Stimulated activated CD4-positive, alpha-beta T cell treated with anti-CD3 and anti-CD28 coated beads, Interleukin-1b, Interleukin-23, amount 100 ng/mL, for 1 hour (primary cell): ENCODE measurements at regions not wholly inside any gene's neighbourhood (a gene's known extent, or its start where the extent isn't known, plus 50 kb on each side); places are given as distances from the start of the nearest gene placed in this dataset.
"Not testable (repeated sequence)": the region's sequence is repeated elsewhere in the genome, so short reads cannot be mapped to it uniquely, and the experiment has no call there.

Experiments
- DNase-seq, 2 donors: peaks; one replicate each; pipeline ENCODE4 v3.0.0-alpha.2; 2020; ENCODE audit warnings: low read depth in 2 of 2

DNA sequence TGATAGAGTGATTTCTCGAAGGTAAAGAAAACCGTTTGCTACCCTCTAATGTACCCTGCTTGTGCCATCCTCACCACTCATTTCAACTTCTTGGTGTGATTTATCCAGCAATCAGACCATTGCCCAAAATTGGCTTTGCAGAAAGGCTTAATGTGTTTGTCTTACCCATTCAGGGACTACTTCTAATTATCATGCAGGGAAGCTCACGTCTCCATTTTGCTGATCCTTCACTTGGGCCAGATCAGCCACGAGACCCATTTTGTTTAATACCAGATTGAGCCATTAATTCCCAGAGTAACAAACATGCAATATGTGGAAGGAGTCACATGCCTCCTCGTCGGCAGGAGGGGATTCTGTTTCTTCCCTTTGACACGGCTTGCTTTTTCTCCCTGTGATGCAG is 51.1 kb upstream of the CRY1 start:
- no peak for DNase-seq

DNA sequence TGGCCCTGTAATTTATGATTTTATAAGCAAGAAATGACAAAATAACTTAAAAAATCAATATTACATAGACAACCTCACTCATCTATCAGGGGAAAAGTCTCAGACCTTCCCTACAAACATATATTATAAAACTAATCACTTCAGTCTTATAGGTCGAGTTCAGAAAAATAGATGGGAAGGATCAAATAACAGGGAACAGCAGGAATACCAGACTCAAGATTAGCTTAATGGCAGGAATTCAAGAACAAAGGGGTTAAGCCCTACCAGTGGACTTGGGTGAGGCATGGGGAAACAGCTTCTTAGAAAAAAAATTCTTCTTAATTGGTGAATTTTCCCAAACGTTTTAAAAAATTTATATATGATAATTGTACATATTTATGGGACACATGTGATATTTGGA is 51.6 kb upstream of the CRY1 start:
- DNase-seq, result no peak

DNA sequence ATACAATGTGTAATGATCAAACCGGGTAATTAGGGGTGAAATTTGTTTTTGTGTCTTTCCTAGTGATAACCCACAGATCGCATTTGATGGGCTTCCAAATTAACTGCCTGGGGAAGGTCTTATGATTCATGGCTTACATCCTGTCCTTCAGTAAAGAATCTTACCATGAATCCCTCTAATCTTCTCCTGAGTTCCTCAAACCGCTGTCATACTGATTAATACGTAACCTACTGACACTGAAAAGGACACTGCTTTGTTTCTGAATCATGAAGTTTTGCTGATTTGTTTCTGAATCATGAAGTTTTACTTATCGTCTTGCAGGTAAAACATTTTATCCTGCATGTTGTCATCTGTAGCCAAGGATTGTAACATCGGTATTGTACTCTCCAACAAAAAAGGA is 52.0 kb upstream of the CRY1 start:
- no peak for DNase-seq

DNA sequence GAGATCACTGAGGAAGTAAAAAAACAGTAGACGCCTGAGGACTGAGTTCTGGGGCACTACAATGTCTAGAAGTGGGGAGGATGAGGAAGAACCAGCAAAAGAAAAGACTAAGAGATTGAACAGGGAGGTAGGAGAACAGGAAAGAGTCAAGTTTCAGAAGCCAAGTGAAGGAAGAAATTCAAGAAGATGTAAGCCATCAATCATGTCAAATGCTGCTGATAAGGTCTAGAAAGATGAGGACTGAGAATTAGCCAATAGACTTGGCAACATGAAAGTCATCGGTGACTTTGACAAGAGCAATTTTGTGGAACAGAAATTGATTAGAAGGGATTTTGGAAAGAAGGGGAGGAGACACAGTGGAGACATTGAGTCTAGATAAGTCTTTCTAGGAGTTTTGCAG is 54.8 kb upstream of the CRY1 start:
- DNase-seq, result no peak

DNA sequence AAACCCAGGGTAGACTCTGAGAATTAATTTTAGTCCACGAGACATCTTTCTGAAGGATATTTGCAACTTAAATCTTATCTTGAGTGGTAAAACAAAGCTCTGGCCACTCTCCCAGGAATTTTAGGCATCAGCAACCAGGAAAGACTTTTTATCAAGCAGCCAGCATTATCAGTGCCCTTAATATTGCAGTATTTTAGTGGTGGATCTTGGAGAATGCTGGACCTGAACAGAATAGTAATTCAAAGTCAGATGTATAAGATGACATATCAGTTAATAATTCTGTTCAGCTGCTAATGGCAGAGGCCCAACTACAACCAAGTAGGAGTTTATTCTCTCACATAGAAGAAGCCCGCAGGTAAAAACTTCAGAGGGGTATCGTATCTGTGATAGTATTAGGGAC is 59.0 kb upstream of the CRY1 start:
- no peak for DNase-seq

DNA sequence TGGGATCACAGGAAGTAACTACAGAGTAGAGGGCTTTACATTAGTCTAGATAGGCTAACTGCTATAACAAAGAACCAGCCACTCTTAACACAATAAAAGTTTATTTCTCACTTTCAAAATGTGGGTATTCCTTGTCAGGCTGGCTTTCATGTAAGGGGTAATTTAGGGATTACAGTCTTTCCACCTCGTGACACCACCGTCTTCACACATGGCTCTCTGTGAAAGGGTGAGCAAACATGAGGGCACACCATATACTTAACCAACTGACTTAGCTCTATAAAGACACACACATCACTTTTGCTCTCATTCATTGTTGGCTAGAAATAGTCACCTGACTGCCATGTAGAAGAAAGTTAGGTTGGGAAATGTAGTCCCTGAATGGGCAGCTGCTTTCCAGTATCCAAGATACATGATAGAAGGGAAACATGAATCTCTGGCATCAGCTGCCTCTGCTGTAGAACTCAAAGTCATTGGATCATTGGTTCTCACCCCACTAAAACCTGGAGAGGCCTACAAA is 66.1 kb upstream of the CRY1 start:
- no peak for DNase-seq

DNA sequence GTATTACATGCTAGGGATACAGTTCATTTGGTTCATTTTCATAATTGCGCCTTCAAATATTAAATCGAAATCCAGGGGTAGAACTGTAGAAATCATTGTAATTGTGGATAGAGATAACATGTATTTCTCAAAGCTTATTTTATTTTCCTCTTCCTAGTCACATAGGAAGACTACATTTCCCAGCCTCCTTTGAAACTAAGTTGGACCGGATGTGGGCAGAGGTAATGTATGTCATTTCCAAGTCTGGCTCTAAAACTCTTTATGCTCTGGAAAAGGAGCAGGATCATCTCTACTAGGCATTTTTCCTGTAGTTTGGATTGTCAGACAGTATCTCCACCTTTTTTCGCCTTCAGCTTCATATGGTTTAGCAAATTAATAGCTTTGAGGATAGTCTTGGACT is 70.1 kb upstream of the CRY1 start:
- no peak for DNase-seq

DNA sequence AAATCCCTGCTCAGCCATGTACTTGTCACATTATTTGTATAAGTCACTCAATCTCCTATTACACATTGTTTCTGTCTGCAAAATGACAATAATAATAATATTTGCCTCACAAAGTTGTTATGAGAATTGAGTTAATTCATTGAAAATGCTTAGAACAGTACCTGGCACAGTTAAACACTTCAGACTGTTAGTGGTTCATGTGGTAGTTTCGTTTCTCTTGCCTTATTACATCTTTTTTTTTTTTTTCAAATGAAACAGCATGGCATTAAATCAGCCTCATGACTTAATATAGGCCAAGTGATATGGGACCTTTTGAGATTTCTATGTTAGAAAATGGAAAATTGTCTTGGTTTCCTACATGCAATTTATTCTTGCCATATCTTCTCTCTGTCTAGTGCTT is 71.0 kb upstream of the CRY1 start:
- DNase-seq, result no peak

DNA sequence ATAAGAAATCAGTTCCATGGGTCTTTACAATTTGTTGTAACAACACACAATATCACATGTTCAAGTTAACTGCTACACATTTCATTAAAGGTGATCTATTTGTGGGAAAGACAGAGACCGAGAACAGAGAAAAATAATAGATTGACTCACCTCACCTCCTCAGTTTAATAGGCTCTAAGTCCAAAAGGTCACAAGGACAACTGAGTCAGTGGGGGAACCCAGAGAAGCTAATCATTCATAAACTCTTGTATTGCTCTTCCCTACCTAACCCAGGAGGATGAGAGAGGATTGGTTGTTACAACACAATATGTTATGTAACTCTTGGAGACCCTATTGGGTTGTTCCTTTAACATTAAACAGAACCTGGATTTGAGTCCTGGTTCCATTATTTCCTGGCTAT is 72.2 kb upstream of the CRY1 start:
- no peak for DNase-seq

DNA sequence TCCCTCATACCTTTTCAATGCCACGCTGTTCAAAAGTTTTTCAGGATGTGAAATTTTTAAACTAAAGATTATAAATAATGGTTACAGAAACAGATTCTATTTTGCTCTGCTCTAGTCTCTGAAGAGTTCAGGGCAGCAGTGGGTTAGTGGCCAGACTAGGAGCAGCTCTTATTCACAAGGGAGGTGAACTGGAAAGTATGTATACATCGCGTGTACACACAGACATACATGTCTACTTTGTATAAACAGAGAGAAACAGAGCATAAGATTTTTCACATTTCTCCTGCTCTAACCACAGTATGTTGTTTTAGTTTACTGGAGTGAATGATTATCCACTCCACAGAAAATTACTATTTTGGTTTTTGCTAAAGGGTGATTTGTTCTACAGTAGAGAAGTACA is 74.4 kb upstream of the CRY1 start:
- no peak for DNase-seq

DNA sequence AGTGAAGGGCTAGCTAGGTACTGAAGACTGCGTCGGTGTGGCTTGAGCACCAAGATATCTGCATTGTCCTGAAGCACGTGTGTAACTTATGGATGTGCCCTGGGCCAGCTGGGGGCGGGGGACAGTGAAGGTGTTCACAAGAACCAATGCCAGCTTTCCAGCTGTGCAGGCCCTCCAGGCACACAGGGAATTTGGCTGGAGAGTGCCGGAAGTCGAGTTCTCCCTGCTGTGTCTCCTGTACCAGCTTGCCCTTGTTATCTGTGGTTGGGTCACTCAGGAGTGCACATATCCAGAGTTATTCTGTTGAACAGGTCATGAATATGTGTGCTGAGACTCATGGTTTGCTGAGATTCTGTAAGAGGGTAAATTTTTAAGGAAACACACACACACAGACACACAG is 75.9 kb upstream of the CRY1 start:
- DNase-seq, result no peak

DNA sequence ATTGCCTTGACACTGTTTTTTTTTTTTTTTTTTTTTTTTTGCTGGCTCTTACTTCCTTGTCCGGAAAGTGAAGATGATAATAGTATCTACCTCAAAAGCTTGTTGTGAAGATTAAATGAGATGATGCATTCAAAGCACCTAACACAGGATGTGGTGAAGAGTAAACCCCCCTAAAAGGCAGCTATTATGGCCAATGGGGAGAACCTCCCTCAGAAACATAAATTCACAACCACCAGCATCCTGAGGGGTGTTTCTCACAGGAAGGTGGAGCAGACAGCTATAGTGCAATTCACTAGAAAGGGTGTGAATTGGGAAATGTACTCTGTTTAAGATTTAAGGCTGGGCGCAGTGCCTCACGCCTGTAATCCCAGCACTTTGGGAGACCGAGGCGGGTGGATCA is 85.4 kb upstream of the CRY1 start:
- no peak for DNase-seq

DNA sequence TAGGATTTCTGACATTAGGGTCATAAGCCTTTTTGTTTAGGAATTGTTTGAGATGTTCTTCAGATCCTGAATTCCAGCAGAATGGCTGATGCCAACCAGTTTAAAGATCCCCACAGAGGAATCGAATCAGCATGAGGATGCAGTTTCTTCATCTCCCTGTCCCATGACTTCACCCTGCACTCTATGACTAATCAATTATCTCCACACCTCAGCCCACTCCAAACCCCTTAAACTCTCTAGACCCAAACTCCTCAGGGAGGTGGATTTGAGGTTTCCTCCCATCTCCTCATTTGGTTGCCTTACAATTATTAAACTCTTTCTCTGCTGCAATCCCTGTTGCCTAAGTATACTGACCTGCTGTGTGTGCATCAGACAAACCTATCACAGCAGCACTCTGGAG is 86.5 kb upstream of the CRY1 start:
- no peak for DNase-seq

DNA sequence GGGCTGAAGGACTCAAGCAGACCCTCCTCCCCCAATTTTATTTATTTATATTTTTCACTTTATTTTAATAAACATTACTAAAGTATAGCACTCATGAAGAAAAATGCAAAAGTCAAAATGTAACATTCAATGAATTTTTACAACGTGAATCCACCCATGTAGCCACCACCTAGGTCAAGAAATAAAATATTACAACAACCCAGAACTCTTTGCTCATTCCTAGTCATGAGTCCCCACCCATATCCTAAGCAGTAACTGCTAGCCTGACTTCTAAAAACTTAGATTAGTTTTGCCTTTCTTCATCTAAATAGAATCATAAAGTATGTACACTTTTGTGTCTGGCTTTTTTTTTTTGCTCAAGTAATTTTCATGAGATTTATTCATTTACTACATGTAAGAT is 86.9 kb upstream of the CRY1 start:
- DNase-seq, result no peak

DNA sequence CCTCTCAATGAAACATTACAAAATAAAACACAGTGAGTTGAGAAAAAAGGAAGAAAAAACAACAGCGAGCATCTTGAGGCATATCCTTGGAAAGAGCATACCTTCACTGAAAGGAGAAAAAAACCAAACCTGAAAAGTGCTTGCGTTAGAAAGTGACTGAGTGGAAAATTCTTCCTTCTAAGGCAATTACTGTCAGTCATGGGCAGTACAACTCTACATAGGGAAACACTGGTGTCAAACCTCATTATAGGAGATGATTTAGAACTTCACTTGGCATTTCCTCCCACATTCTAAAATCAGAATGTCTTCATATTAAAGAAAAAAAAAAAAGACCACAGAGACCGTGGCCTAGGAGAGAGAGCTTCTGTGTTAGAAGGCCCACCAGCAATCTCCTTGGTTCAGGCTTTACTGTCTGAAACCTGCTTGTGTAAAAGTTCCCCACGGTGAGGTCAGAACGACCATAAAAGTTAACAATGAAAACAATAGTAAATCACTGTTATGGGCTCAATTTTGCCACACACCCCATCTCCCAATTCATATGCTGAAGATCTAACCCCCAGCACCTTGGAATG is 91.1 kb upstream of the CRY1 start:
- no peak for DNase-seq

DNA sequence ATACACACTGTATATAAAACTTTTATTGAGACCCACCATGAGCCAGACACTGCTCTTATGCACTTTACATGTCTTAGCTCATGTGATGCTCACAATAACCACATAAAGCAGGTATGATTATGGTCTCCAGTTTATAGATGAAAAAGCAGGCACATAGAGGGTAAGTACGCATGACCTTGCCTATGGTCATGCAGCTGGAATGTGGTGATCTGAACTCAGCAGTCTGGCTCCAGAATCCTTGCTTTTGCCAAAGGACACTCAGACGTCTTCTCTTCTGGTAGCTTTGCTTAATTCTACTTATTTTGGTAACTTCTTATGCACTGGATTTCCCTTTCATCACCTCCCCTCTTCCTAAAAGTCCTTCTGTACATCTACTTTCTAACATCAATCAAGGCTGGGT is 103.3 kb upstream of the CRY1 start:
- DNase-seq, result no peak

DNA sequence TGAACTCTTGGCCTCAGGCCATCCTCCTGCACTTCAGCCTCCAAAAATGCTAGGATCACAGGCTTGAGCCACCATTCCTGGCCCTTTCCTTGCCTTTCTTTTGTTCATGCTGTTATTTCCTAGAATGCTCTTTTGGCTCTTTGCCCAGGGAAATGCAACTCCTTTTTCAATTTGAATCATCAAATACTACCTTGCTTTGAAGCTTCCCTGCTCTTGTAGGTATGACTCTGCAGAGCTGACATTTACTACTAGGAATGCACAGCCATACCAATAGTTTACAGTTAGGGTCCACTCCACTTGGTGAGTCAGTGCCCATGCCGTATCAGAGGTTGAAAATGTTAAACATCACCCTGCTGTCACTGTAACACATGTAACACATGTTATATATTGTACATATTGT is 107.0 kb upstream of the CRY1 start:
- no peak for DNase-seq

DNA sequence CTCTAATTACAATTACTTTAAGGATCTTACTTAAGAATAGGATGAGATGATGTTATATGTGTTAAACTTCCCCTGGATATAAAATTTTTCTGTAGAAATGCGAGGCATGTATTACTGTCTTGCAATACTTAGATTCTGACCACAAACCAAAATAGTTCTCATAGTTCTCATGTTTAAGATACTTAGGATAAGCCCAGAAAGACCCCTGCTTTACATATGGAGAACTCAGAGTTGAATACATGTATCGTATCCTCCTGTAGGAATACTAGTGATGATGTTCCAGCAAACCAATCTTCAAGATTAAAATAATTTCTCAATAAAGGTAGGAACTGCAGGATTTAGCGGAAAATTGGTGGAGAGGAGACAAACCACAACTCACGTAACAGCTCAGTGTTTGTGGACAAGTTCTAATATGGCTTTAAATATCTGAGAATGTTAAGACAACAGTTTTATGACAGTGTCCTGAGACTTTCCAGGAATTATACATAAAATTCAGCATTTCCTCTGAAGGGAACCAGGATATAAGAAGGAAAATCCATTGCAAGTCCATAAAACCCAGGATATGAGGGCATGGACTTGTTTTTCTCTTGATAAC is 114.7 kb upstream of the CRY1 start:
- no peak for DNase-seq

DNA sequence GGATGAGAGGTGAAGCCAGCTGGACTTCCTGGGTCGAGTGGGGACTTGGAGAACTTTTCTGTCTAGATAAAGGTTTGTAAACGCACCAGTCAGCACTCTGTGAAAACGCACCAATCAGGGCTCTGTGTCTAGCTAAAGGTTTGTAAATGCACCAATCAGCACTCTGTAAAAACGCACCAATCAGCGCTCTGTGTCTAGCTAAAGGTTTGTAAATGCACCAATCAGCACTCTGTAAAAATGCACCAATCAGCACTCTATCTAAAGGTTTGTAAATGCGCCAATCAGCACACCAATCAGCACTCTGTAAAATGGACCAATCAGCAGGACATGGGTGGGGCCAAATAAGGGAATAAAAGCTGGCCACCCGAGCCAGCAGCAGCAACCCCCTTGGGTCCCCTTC is 116.4 kb upstream of the CRY1 start:
- not testable (repeated sequence) for DNase-seq

DNA sequence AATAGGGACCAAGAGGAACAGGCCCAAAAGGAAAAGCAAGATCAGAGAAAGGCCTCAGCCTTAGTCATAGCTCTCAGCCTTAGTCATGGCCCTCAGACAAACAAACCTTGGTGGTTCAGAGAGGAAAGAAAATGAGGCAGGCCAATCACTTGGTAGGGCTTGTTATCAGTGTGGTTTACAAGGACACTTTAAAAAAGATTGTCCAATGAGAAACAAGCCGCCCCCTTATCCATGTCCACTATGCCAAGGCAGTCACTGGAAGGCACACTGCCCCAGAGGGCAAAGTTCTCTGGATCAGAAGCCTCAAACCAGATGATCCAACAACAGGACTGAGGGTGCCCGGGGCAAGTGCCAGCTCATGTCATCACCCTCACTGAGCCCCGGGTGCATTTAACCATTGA is 121.0 kb upstream of the CRY1 start:
- not testable (repeated sequence) for DNase-seq

DNA sequence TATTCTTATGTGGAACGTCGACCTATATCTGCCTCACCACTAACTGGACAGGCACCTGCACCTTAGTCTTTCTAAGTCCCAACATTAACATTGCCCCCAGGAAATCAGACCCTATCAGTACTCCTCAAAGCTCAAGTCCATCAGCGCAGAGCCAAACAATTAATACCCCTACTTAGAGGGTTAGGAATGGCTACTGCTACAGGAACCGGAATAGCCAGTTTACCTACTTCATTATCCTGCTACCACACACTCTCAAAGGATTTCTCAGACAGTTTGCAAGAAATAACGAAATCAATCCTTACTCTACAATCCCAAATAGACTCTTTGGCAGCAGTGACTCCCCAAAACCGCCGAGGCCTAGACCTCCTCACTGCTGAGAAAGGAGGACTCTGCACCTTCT is 123.1 kb upstream of the CRY1 start:
- DNase-seq, result not testable (repeated sequence)

DNA sequence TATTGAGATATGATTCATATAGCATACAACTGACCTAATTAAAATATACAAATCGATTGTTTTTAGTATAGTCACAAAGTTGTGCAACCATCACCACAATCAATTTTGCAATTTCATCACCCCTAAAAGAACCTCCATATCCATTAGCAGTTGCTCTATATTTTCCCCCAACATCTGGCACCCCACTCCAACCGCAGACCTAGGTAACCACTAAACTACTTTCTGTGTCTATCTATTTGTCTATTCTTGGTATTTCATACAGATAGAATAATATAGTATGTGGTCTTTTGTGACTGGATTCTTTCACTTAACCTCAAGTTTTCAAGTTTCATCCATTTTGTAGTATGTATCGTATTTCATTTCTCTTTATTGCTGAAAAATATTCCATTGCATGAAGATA is 126.0 kb upstream of the CRY1 start:
- DNase-seq, result no peak

DNA sequence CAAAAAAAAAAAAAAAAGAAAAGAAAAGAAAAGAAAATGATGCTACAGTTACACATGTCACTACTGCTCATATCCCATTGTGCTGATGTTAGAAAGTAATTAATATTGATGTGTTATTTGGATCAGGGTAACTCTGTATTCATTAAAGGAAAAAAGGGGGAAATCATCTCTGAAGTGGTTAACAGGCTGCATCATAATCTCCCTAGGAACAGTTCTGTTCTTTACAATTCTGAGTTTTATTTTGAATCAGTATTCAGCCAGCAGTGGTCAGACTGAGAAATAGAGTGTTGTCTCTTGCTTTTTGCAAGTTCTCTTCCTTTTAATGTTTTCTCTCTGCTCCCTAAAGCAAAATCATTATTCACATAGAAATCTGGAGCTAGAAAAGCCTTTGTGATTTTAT is 128.6 kb upstream of the CRY1 start:
- no peak for DNase-seq

DNA sequence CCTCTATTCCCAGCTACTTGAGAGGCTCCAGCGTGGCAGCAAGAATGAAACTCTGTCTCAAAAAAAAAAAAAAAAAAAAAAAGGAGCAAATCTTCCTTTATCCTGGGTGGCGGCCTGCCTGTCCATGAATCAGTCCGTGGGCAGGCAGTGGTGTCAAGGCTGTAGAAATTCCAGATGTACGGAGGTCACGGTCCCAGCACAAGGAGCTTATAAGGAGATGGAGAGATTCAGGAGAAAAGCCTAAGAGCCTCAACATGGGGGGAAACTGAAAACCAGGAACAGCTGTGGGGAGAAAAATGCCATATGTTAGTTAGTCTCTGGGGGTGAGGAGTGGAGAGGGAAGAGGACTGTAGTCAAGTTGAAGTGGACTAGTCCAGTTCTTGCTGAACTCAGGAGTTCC is 130.5 kb upstream of the CRY1 start:
- no peak for DNase-seq
